WTC11 (cell line): ENCODE measurements at regions not wholly inside any gene's neighbourhood (a gene's known extent, or its start where the extent isn't known, plus 50 kb on each side); places are given as distances from the start of the nearest gene placed in this dataset.
"Not testable (repeated sequence)": the region's sequence is repeated elsewhere in the genome, so short reads cannot be mapped to it uniquely, and the experiment has no call there.

ENCODE experiments used
- ATAC-seq: fragments of 200-7000 bp; cut with Tn5 transposase; 2 replicates; pipeline ENCODE4 v1.10.0; 2021; ENCODE audit warnings: mild to moderate bottlenecking, moderate library complexity
- CTCF ChIA-PET: fragments of 300-600 bp; sonication (Branson Sonifier 250); formaldehyde crosslinking; loops from one replicate; lab custom pipeline; 2021; ENCODE audit warnings: antibody characterized with exemption; lab: Charles Lee
- POLR2A ChIA-PET: fragments of 350-600 bp; sonication (Branson Sonifier 250); formaldehyde crosslinking; loops from one replicate; lab custom pipeline; 2021; ENCODE audit warnings: antibody characterized with exemption; lab: Charles Lee
- DNase-seq: peaks from one replicate; pipeline ENCODE4 v3.0.0; 2021; ENCODE audit warnings: low spot score
- H3K27ac Mint-ChIP-seq: 2 replicates; pipeline ENCODE4 v1.8.0; 2021; ENCODE audit warnings: mixed read lengths
- H3K27me3 Mint-ChIP-seq: 2 replicates; pipeline ENCODE4 v1.8.0; 2021; ENCODE audit warnings: low read depth, mild to moderate bottlenecking, moderate library complexity, mixed read lengths
- H3K36me3 Mint-ChIP-seq: 2 replicates; pipeline ENCODE4 v1.8.0; 2021; ENCODE audit warnings: mixed read lengths
- H3K4me1 Mint-ChIP-seq: 2 replicates; pipeline ENCODE4 v1.8.0; 2022; ENCODE audit warnings: mixed read lengths
- H3K4me3 Mint-ChIP-seq: 2 replicates; pipeline ENCODE4 v1.8.0; 2021; ENCODE audit warnings: mild to moderate bottlenecking, moderate library complexity, mixed read lengths
- H3K9me3 Mint-ChIP-seq: 2 replicates; pipeline ENCODE4 v1.8.0; 2021; ENCODE audit warnings: mixed read lengths
- CBFB ChIP-seq: sonication (generic); formaldehyde crosslinking; IDR thresholded peaks from 2 replicates; pipeline ENCODE4 v1.8.1; 2022; ENCODE audit warnings: mild to moderate bottlenecking, low read depth, missing genetic modification reagents
- ELF4 ChIP-seq: sonication (generic); formaldehyde crosslinking; IDR thresholded peaks from 2 replicates; pipeline ENCODE4 v1.8.1; 2022; ENCODE audit warnings: low read depth, mild to moderate bottlenecking, moderate library complexity, missing genetic modification reagents
- GABPB1 ChIP-seq: sonication (generic); formaldehyde crosslinking; IDR thresholded peaks from 2 replicates; pipeline ENCODE4 v1.8.1; 2023; ENCODE audit warnings: mild to moderate bottlenecking, missing genetic modification reagents
- NR1H2 ChIP-seq: sonication (generic); formaldehyde crosslinking; IDR thresholded peaks from 2 replicates; pipeline ENCODE4 v1.9.0; 2021; ENCODE audit warnings: mild to moderate bottlenecking, moderate library complexity, missing genetic modification reagents
- TEAD1 ChIP-seq: sonication (generic); formaldehyde crosslinking; IDR thresholded peaks from 2 replicates; pipeline ENCODE4 v1.8.0; 2022; ENCODE audit warnings: mild to moderate bottlenecking, missing genetic modification reagents
- ZNF219 ChIP-seq: sonication (generic); formaldehyde crosslinking; IDR thresholded peaks from 2 replicates; pipeline ENCODE4 v1.8.0; 2023; ENCODE audit warnings: missing genetic modification reagents, mild to moderate bottlenecking, borderline replicate concordance
- ZNF317 ChIP-seq: sonication (generic); formaldehyde crosslinking; IDR thresholded peaks from 2 replicates; pipeline ENCODE4 v1.8.1; 2023; ENCODE audit warnings: low read depth, mild to moderate bottlenecking, moderate library complexity, missing genetic modification reagents, borderline replicate concordance
- TF ChIP-seq, protein P1 (sequence below): fragments of 250-450 bp; sonication (Bioruptor Pico); IDR thresholded peaks from 2 replicates; pipeline ENCODE4 v1.9.0; 2021; ENCODE audit warnings: mild to moderate bottlenecking
- TF ChIP-seq, protein P2 (sequence below): fragments of 250-450 bp; sonication (Bioruptor Pico); IDR thresholded peaks from 2 replicates; pipeline ENCODE4 v1.9.0; 2021; ENCODE audit warnings: mild to moderate bottlenecking
- TF ChIP-seq, protein P3 (sequence below): fragments of 250-450 bp; sonication (Bioruptor Pico); IDR thresholded peaks from 2 replicates; pipeline ENCODE4 v2.1.2; 2022; ENCODE audit warnings: mild to moderate bottlenecking, moderate library complexity
- TF ChIP-seq, protein P4 (sequence below): sonication (generic); formaldehyde crosslinking; IDR thresholded peaks from 2 replicates; pipeline ENCODE4 v1.8.1; 2023; ENCODE audit warnings: mild to moderate bottlenecking, missing genetic modification reagents
- TF ChIP-seq, protein P5 (sequence below): fragments of 250-450 bp; sonication (Bioruptor Pico); IDR thresholded peaks from 2 replicates; pipeline ENCODE4 v1.9.0; 2021; ENCODE audit warnings: mild to moderate bottlenecking, borderline replicate concordance
- TF ChIP-seq, protein P6 (sequence below): sonication (generic); formaldehyde crosslinking; IDR thresholded peaks from 2 replicates; pipeline ENCODE4 v1.8.1; 2023; ENCODE audit warnings: mild to moderate bottlenecking, missing genetic modification reagents
- TF ChIP-seq, protein P7 (sequence below): sonication (generic); formaldehyde crosslinking; IDR thresholded peaks from 2 replicates; pipeline ENCODE4 v1.8.1; 2022; ENCODE audit warnings: mild to moderate bottlenecking, missing genetic modification reagents, moderate library complexity, borderline replicate concordance

DNA sequence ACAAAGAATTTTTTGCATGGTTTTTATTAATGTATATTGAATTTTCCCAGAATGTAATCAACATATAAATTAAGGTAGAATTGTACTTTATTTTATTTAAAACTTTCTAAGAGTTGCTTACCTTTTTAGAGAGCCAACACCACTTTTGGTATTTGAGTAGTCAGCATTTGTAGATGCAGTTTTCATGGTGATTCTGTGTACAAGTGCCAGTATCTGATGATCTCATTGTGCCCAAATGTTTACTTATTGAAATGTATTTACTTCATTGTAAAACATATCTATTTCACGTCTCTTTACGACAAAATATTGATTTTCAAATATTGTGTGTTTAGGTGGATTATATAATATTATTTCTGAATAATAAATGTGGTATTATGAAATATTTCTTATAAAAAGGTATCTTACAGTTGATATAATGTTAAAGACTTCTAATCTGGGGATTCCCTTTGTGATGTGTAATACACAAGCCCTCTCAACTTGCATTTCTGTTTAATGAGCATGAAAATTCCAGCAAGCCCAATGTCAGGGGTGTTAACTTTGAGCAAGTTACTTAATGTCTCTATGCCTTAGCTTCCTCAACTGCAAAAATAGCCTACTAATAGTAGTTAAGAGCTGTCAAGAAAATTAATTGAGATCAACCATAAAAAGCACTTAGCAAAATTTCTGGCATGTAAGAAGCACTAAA is 141.8 kb upstream of the ZNF648 start:
- Mint-ChIP-seq H3K36me3 (no peaks in the 10 kb centered on the region), H3K27ac (no peak overlapping the region), H3K27me3 (no peaks in the 10 kb centered on the region), H3K4me3 (no peak overlapping the region)
- no peak for DNase-seq
- ATAC-seq: no peak
- TF ChIP-seq TEAD1 (CRISPR knock-in tag) (no peak), ZNF219 (no peak), GABPB1 (CRISPR knock-in tag) (no peak)
- TF ChIP-seq, protein P1, sequence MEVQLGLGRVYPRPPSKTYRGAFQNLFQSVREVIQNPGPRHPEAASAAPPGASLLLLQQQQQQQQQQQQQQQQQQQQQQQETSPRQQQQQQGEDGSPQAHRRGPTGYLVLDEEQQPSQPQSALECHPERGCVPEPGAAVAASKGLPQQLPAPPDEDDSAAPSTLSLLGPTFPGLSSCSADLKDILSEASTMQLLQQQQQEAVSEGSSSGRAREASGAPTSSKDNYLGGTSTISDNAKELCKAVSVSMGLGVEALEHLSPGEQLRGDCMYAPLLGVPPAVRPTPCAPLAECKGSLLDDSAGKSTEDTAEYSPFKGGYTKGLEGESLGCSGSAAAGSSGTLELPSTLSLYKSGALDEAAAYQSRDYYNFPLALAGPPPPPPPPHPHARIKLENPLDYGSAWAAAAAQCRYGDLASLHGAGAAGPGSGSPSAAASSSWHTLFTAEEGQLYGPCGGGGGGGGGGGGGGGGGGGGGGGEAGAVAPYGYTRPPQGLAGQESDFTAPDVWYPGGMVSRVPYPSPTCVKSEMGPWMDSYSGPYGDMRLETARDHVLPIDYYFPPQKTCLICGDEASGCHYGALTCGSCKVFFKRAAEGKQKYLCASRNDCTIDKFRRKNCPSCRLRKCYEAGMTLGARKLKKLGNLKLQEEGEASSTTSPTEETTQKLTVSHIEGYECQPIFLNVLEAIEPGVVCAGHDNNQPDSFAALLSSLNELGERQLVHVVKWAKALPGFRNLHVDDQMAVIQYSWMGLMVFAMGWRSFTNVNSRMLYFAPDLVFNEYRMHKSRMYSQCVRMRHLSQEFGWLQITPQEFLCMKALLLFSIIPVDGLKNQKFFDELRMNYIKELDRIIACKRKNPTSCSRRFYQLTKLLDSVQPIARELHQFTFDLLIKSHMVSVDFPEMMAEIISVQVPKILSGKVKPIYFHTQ (CRISPR knock-in tag): no peak
- TF ChIP-seq, protein P2, sequence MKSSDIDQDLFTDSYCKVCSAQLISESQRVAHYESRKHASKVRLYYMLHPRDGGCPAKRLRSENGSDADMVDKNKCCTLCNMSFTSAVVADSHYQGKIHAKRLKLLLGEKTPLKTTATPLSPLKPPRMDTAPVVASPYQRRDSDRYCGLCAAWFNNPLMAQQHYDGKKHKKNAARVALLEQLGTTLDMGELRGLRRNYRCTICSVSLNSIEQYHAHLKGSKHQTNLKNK: no peak
- TF ChIP-seq, protein P3, sequence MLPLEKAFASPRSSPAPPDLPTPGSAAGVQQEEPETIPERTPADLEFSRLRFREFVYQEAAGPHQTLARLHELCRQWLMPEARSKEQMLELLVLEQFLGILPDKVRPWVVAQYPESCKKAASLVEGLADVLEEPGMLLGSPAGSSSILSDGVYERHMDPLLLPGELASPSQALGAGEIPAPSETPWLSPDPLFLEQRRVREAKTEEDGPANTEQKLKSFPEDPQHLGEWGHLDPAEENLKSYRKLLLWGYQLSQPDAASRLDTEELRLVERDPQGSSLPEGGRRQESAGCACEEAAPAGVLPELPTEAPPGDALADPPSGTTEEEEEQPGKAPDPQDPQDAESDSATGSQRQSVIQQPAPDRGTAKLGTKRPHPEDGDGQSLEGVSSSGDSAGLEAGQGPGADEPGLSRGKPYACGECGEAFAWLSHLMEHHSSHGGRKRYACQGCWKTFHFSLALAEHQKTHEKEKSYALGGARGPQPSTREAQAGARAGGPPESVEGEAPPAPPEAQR (CRISPR knock-in tag): no peak
- TF ChIP-seq, all 79 proteins: peak for 0
- Mint-ChIP-seq H3K9me3 (no peaks in the 10 kb centered on the region), H3K4me1 (peaks cover 14% of the 10 kb centered on the region)
- POLR2A ChIA-PET: no interaction called here
- CTCF ChIA-PET: interaction anchor here (1.5 kb wide), 1 partner anchor 122 kb away, joined by 3 read pairs; no protein-coding TSS in a partner anchor

DNA sequence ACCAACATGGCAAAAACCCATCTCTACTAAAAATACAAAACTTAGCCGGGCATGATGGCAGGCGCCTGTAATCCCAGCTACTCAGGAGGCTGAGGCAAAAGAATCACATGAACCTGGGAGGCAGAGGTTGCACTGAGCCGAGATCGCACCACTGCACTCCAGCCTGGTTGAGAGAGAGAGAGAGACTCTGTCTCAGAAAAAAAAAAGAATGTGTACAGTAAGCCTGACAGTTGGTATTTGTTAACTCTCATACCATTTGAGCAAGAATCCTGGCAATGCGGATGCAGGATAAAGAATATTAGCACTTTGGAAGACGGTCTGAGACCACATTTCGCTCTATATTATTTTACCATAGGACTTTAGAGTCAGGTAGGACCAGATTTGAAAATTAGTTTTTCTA is 140.0 kb upstream of the ZNF648 start:
- POLR2A ChIA-PET, H3K4me3 Mint-ChIP-seq, CTCF ChIA-PET, H3K36me3 Mint-ChIP-seq, H3K9me3 Mint-ChIP-seq, ATAC-seq, H3K27ac Mint-ChIP-seq, H3K27me3 Mint-ChIP-seq, H3K4me1 Mint-ChIP-seq, DNase-seq: not testable (repeated sequence)

DNA sequence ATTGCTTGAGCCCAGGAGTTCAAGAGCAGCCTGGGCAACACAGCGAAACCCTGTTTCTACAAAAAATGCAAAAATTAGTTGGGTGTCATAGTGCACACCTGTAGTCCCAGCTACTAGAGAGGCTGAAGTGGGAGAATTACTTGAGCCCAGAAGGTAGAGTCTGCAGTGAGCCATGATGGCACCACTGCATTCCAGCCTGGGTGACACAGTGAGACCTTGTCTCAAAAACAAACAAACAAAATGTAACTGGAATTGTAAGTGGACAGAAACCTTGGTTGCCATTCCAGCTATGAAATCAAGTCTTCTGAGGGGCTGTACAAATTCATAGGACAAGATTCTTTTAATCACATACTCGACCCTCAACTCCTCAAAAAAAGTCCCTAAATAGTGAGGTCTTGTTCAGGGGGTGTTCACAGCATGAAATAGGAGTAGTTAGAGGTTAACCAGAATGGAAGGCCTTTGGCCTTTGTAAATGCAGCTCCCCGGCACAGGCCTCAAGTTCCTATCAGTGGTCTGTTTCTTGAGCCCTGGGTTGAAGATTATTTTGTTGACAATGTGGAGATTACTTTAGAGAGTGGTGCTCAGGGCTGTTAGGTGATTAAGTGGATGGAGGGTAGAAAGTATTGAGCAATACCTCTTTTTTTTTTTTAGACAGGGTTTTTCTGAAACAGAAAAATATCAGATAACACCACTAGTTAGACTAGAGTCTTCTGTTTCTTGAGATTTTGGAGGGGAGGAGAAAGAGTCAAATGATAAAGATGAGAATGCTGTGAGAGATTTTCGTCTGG is 138.7 kb upstream of the ZNF648 start:
- Mint-ChIP-seq H3K4me3 (no peak overlapping the region), H3K27ac (no peak overlapping the region), H3K9me3 (0 out of 2 replicates have a peak, but pooled peaks cover 4% of the 10 kb centered on the region), H3K4me1 (no peaks in the 10 kb centered on the region; the same call in none of the 2 replicates), H3K36me3 (no peaks in the 10 kb centered on the region), H3K27me3 (no peaks in the 10 kb centered on the region)
- ChIA-PET CTCF (interaction anchor here (0.6 to 1.9 kb wide), 3 partner anchors 57 to 138 kb away, joined by 3 to 8 read pairs (median 3); no protein-coding TSS in a partner anchor), POLR2A (no interaction called here)
- no peak for DNase-seq
- no peak for ATAC-seq
- TF ChIP-seq, protein P4, sequence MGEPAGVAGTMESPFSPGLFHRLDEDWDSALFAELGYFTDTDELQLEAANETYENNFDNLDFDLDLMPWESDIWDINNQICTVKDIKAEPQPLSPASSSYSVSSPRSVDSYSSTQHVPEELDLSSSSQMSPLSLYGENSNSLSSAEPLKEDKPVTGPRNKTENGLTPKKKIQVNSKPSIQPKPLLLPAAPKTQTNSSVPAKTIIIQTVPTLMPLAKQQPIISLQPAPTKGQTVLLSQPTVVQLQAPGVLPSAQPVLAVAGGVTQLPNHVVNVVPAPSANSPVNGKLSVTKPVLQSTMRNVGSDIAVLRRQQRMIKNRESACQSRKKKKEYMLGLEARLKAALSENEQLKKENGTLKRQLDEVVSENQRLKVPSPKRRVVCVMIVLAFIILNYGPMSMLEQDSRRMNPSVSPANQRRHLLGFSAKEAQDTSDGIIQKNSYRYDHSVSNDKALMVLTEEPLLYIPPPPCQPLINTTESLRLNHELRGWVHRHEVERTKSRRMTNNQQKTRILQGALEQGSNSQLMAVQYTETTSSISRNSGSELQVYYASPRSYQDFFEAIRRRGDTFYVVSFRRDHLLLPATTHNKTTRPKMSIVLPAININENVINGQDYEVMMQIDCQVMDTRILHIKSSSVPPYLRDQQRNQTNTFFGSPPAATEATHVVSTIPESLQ (CRISPR knock-in tag): no peak
- TF ChIP-seq, protein P5, sequence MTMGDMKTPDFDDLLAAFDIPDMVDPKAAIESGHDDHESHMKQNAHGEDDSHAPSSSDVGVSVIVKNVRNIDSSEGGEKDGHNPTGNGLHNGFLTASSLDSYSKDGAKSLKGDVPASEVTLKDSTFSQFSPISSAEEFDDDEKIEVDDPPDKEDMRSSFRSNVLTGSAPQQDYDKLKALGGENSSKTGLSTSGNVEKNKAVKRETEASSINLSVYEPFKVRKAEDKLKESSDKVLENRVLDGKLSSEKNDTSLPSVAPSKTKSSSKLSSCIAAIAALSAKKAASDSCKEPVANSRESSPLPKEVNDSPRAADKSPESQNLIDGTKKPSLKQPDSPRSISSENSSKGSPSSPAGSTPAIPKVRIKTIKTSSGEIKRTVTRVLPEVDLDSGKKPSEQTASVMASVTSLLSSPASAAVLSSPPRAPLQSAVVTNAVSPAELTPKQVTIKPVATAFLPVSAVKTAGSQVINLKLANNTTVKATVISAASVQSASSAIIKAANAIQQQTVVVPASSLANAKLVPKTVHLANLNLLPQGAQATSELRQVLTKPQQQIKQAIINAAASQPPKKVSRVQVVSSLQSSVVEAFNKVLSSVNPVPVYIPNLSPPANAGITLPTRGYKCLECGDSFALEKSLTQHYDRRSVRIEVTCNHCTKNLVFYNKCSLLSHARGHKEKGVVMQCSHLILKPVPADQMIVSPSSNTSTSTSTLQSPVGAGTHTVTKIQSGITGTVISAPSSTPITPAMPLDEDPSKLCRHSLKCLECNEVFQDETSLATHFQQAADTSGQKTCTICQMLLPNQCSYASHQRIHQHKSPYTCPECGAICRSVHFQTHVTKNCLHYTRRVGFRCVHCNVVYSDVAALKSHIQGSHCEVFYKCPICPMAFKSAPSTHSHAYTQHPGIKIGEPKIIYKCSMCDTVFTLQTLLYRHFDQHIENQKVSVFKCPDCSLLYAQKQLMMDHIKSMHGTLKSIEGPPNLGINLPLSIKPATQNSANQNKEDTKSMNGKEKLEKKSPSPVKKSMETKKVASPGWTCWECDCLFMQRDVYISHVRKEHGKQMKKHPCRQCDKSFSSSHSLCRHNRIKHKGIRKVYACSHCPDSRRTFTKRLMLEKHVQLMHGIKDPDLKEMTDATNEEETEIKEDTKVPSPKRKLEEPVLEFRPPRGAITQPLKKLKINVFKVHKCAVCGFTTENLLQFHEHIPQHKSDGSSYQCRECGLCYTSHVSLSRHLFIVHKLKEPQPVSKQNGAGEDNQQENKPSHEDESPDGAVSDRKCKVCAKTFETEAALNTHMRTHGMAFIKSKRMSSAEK (CRISPR knock-in tag): no peak
- TF ChIP-seq NR1H2 (CRISPR knock-in tag) (no peak), ELF4 (CRISPR knock-in tag) (no peak), ZNF317 (no peak), ZNF219 (no peak), CBFB (CRISPR knock-in tag) (no peak)
- TF ChIP-seq, protein P6, sequence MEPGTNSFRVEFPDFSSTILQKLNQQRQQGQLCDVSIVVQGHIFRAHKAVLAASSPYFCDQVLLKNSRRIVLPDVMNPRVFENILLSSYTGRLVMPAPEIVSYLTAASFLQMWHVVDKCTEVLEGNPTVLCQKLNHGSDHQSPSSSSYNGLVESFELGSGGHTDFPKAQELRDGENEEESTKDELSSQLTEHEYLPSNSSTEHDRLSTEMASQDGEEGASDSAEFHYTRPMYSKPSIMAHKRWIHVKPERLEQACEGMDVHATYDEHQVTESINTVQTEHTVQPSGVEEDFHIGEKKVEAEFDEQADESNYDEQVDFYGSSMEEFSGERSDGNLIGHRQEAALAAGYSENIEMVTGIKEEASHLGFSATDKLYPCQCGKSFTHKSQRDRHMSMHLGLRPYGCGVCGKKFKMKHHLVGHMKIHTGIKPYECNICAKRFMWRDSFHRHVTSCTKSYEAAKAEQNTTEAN (CRISPR knock-in tag): no peak
- TF ChIP-seq, protein P7, sequence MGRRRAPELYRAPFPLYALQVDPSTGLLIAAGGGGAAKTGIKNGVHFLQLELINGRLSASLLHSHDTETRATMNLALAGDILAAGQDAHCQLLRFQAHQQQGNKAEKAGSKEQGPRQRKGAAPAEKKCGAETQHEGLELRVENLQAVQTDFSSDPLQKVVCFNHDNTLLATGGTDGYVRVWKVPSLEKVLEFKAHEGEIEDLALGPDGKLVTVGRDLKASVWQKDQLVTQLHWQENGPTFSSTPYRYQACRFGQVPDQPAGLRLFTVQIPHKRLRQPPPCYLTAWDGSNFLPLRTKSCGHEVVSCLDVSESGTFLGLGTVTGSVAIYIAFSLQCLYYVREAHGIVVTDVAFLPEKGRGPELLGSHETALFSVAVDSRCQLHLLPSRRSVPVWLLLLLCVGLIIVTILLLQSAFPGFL (CRISPR knock-in tag): no peak
